ENCODE measurements at regions not wholly inside any gene's neighbourhood (a gene's known extent, or its start where the extent isn't known, plus 50 kb on each side); places are given as distances from the start of the nearest gene placed in this dataset.
A peak's percentile ranks its signal among the peaks of the same experiment; 100 is the strongest.

DNA sequence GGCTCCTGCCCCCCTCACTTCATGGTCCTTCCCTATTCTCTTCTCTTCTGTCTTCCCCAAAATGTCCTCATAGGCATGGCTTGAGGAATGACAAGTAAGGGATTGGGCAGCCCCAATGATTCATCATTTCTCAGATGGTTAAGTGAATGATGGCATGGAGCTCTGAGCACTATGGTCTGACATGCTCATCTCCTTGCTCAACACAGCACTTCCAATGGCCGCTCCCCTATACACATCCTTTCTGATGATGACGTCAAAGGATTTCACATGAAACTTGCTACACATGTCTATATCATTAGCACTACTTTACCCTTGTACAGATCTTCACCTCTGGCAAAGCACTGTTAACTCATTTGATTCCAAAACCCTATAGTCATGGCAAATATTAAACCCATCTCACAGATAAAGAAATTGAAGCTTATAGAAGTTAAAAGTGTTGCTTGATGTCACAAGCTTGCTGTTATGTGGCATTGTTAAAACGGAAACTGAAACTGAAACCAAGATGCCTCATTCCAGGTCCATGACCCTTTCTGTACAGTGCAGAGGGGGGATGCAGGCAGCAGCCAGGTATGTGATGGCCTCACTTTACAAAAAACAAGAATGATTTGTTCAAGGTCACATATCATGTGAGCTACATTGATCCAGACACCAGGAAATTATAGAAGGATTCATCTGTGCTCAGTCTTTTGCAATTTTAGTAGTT lies 90.0 kb upstream of the PLXNA4 start:
- H3K36me3 ChIP-seq (ENCODE audit: control insufficient read depth, insufficient read depth, low read length) = no peaks in the 10 kb centered on the region
- H2AFZ ChIP-seq = no peak overlapping the region
- H3K4me1 ChIP-seq = no peaks in the 10 kb centered on the region
- no peaks in the 10 kb centered on the region for H3K79me2 ChIP-seq
- no peak overlapping the region for H3K4me2 ChIP-seq (ENCODE audit: low read length)
- H3K9ac ChIP-seq = no peak overlapping the region
- no peak for TF ChIP-seq CTCF (IDR thresholded peaks at IDR 0.05)
- H3K27ac ChIP-seq = no peak overlapping the region
- H3K4me3 ChIP-seq (ENCODE audit: low read depth, low read length) = no peak overlapping the region
- H3K9me3 ChIP-seq (ENCODE audit: control insufficient read depth, low read length) = no peaks in the 10 kb centered on the region
- H3K27me3 ChIP-seq (ENCODE audit: control insufficient read depth, insufficient read depth, low read length) = no peaks in the 10 kb centered on the region

- peak; percentile 32 for TF ChIP-seq CTCF (IDR thresholded peaks at IDR 0.05)
- Histone ChIP-seq H3K27ac (no peak overlapping the region), H3K4me1 (no peaks in the 10 kb centered on the region), H3K9ac (no peak overlapping the region), H3K27me3 (ENCODE audit: control insufficient read depth, insufficient read depth, low read length) (no peaks in the 10 kb centered on the region), H3K36me3 (ENCODE audit: control insufficient read depth, insufficient read depth, low read length) (no peaks in the 10 kb centered on the region), H3K79me2 (no peaks in the 10 kb centered on the region), H2AFZ (no peak overlapping the region), H3K4me2 (ENCODE audit: low read length) (no peak overlapping the region), H3K9me3 (ENCODE audit: control insufficient read depth, low read length) (no peaks in the 10 kb centered on the region), H3K4me3 (ENCODE audit: low read depth, low read length) (no peak overlapping the region)
These were observed 80.8 kb upstream of the PLXNA4 start for GRCh38 chr7:132656846-132657776.

GRCh38 chr7:132656341-132656740 lies 80.1 kb upstream of the PLXNA4 start:
- Histone ChIP-seq H3K4me2 (ENCODE audit: low read length) (no peak overlapping the region), H3K9me3 (ENCODE audit: control insufficient read depth, low read length) (no peaks in the 10 kb centered on the region), H3K27me3 (ENCODE audit: control insufficient read depth, insufficient read depth, low read length) (no peaks in the 10 kb centered on the region), H3K4me1 (no peaks in the 10 kb centered on the region), H3K4me3 (ENCODE audit: low read depth, low read length) (no peak overlapping the region), H3K27ac (no peak overlapping the region), H3K79me2 (no peaks in the 10 kb centered on the region), H2AFZ (no peak overlapping the region), H3K9ac (no peak overlapping the region), H3K36me3 (ENCODE audit: control insufficient read depth, insufficient read depth, low read length) (no peaks in the 10 kb centered on the region)
- TF ChIP-seq CTCF (IDR thresholded peaks at IDR 0.05) = no peak

DNA sequence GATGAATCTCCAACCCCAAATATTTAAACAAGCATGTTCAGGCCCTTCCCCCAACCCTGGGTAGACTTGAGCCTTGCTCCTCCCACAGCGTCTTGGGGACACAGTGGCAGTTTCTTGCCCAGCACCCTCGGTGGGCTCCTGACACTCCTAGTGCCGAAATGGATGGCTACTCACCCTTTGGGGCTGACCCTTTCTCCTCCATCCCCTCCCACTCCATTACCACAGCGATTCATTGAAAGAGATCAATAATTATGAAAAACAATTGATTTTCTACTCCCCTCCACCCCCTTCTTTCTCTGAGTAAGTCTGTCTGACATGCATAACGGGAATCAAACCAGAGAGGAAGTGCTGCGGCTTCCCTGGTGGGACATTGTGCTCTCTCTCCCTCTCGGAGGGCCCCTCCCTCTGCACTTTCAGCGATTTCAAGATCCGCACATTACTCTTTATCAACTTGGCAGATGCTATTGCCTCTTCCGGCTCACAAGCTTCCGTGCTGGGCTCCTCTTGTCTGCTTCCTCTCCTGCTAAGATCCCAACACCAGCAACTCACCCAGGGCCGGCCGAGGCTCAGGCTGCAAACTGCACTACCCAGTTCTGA lies 79.0 kb upstream of the PLXNA4 start:
- Histone ChIP-seq H3K79me2 (no peaks in the 10 kb centered on the region), H3K4me3 (ENCODE audit: low read depth, low read length) (no peak overlapping the region), H2AFZ (peak overlapping the region; percentile 48), H3K36me3 (ENCODE audit: control insufficient read depth, insufficient read depth, low read length) (no peaks in the 10 kb centered on the region), H3K9ac (no peak overlapping the region), H3K4me1 (no peaks in the 10 kb centered on the region), H3K9me3 (ENCODE audit: control insufficient read depth, low read length) (no peaks in the 10 kb centered on the region), H3K27me3 (ENCODE audit: control insufficient read depth, insufficient read depth, low read length) (no peaks in the 10 kb centered on the region), H3K4me2 (ENCODE audit: low read length) (no peak overlapping the region), H3K27ac (no peak overlapping the region)
- TF ChIP-seq CTCF (IDR thresholded peaks at IDR 0.05) = no peak
